WTC11 (cell line): ENCODE measurements at regions not wholly inside any gene's neighbourhood (a gene's known extent, or its start where the extent isn't known, plus 50 kb on each side); places are given as distances from the start of the nearest gene placed in this dataset.

Experiments
- ATF3 ChIP-seq: sonication (generic); formaldehyde crosslinking; conservative IDR thresholded peaks from 2 replicates; pipeline ENCODE4 v1.8.1; 2022; ENCODE audit warnings: mild to moderate bottlenecking, missing genetic modification reagents
- CTCF ChIP-seq: fragments of 200-600 bp; IDR thresholded peaks from 2 replicates; pipeline ENCODE4 v1.8.0; 2022; ENCODE audit warnings: antibody characterized with exemption
- E2F1 ChIP-seq: sonication (generic); formaldehyde crosslinking; IDR thresholded peaks from 2 replicates; pipeline ENCODE4 v1.8.0; 2022; ENCODE audit warnings: mild to moderate bottlenecking, missing genetic modification reagents
- ESRRA ChIP-seq: sonication (generic); formaldehyde crosslinking; IDR thresholded peaks from 2 replicates; pipeline ENCODE4 v1.8.1; 2022; ENCODE audit warnings: mild to moderate bottlenecking, missing genetic modification reagents, borderline replicate concordance
- IRF1 ChIP-seq: sonication (generic); formaldehyde crosslinking; IDR thresholded peaks from 2 replicates; pipeline ENCODE4 v1.8.0; 2023; ENCODE audit warnings: missing genetic modification reagents
- JUN ChIP-seq: sonication (generic); formaldehyde crosslinking; IDR thresholded peaks from 2 replicates; pipeline ENCODE4 v1.8.0; 2023; ENCODE audit warnings: mild to moderate bottlenecking, missing genetic modification reagents
- RORB ChIP-seq: fragments of 250-450 bp; sonication (Bioruptor Pico); IDR thresholded peaks from 2 replicates; pipeline ENCODE4 v1.9.0; 2021; ENCODE audit warnings: mild to moderate bottlenecking
- SMAD3 ChIP-seq: sonication (generic); formaldehyde crosslinking; IDR thresholded peaks from 2 replicates; pipeline ENCODE4 v1.8.0; 2022; ENCODE audit warnings: missing genetic modification reagents, mild to moderate bottlenecking, borderline replicate concordance
- TCF7 ChIP-seq: sonication (generic); formaldehyde crosslinking; IDR thresholded peaks from 2 replicates; pipeline ENCODE4 v1.8.0; 2022; ENCODE audit warnings: mild to moderate bottlenecking, low read depth, missing genetic modification reagents, moderate library complexity
- USF2 ChIP-seq: sonication (generic); formaldehyde crosslinking; IDR thresholded peaks from 2 replicates; pipeline ENCODE4 v1.8.1; 2023; ENCODE audit warnings: mild to moderate bottlenecking, missing genetic modification reagents, moderate library complexity
- ZNF232 ChIP-seq: sonication (generic); formaldehyde crosslinking; IDR thresholded peaks from 2 replicates; pipeline ENCODE4 v1.8.0; 2022; ENCODE audit warnings: mild to moderate bottlenecking, missing genetic modification reagents

GRCh38 chr6:133046576-133046975, 194.6 kb upstream of the EYA4 start:
- TF ChIP-seq SMAD3 (no peak), CTCF (no peak), ATF3 (CRISPR knock-in tag) (no peak), E2F1 (CRISPR knock-in tag) (no peak), USF2 (CRISPR knock-in tag) (no peak), IRF1 (CRISPR knock-in tag) (no peak), ZNF232 (CRISPR knock-in tag) (no peak), JUN (CRISPR knock-in tag) (no peak), RORB (no peak), ESRRA (CRISPR knock-in tag) (no peak), TCF7 (CRISPR knock-in tag) (no peak)
